IMR-90 (cell line): ENCODE measurements at regions not wholly inside any gene's neighbourhood (a gene's known extent, or its start where the extent isn't known, plus 50 kb on each side); places are given as distances from the start of the nearest gene placed in this dataset.

Experiments used
- CEBPB ChIP-seq: IDR thresholded peaks from 2 replicates; pipeline ENCODE4 v1.6.1; 2012; ENCODE audit warnings: low read depth, low read length, improper control_type of control experiment
- ELK1 ChIP-seq: fragments of 150-350 bp; IDR thresholded peaks from 2 replicates; pipeline ENCODE4 v1.6.1; 2016; ENCODE audit warnings: low read depth, mild to moderate bottlenecking, low read length, moderate library complexity, borderline replicate concordance
- RAD21 ChIP-seq: IDR thresholded peaks from 2 replicates; pipeline ENCODE4 v1.6.1; 2012; ENCODE audit warnings: low read length, improper control_type of control experiment
- RFX5 ChIP-seq: IDR thresholded peaks from 2 replicates; pipeline ENCODE4 v1.8.0; 2012; ENCODE audit warnings: low read depth, mild to moderate bottlenecking, low read length, moderate library complexity
- SMC3 ChIP-seq: fragments of 150-350 bp; IDR thresholded peaks from 2 replicates; pipeline ENCODE4 v1.6.1; 2016; ENCODE audit warnings: low read depth, mild to moderate bottlenecking, antibody characterized with exemption, low read length, moderate library complexity
- TF ChIP-seq, protein P1 (sequence below): conservative IDR thresholded peaks from 2 replicates; pipeline ENCODE4 v1.5.1; 2012; ENCODE audit warnings: mild to moderate bottlenecking, low read depth, low read length, improper control_type of control experiment
- TF ChIP-seq, protein P2 (sequence below): fragments of 150-350 bp; IDR thresholded peaks from 2 replicates; pipeline ENCODE4 v1.6.1; 2017; ENCODE audit warnings: mild to moderate bottlenecking, antibody characterized with exemption, low read length, low read depth

- no peak for TF ChIP-seq ELK1
- TF ChIP-seq, protein P1, sequence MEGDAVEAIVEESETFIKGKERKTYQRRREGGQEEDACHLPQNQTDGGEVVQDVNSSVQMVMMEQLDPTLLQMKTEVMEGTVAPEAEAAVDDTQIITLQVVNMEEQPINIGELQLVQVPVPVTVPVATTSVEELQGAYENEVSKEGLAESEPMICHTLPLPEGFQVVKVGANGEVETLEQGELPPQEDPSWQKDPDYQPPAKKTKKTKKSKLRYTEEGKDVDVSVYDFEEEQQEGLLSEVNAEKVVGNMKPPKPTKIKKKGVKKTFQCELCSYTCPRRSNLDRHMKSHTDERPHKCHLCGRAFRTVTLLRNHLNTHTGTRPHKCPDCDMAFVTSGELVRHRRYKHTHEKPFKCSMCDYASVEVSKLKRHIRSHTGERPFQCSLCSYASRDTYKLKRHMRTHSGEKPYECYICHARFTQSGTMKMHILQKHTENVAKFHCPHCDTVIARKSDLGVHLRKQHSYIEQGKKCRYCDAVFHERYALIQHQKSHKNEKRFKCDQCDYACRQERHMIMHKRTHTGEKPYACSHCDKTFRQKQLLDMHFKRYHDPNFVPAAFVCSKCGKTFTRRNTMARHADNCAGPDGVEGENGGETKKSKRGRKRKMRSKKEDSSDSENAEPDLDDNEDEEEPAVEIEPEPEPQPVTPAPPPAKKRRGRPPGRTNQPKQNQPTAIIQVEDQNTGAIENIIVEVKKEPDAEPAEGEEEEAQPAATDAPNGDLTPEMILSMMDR, result no peak
- TF ChIP-seq CEBPB, result no peak
- TF ChIP-seq SMC3, result no peak
- no peak for TF ChIP-seq RFX5
- no peak for TF ChIP-seq RAD21
- TF ChIP-seq, protein P2, sequence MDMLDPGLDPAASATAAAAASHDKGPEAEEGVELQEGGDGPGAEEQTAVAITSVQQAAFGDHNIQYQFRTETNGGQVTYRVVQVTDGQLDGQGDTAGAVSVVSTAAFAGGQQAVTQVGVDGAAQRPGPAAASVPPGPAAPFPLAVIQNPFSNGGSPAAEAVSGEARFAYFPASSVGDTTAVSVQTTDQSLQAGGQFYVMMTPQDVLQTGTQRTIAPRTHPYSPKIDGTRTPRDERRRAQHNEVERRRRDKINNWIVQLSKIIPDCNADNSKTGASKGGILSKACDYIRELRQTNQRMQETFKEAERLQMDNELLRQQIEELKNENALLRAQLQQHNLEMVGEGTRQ, result no peak
These were observed 259.4 kb upstream of the CD180 start for GRCh38 chr5:67455970-67456369.
